H9 (cell line): ENCODE measurements at regions not wholly inside any gene's neighbourhood (a gene's known extent, or its start where the extent isn't known, plus 50 kb on each side); places are given as distances from the start of the nearest gene placed in this dataset.
A peak's percentile ranks its signal among the peaks of the same experiment; 100 is the strongest.

ENCODE experiments used
- DNase-seq: peaks from one replicate; pipeline ENCODE4 v3.0.0-alpha.2; 2017
- H2AFZ ChIP-seq: one replicate; pipeline ENCODE4 v1.6.1; 2013; ENCODE audit warnings: mild to moderate bottlenecking, low read length, control low read depth, moderate library complexity
- H2AK5ac ChIP-seq: 2 replicates; pipeline ENCODE4 v1.6.1; 2013; ENCODE audit warnings: low read length, control low read depth, mixed read lengths; ENCODE audit not compliant: insufficient read length
- H2BK120ac ChIP-seq: one replicate; pipeline ENCODE4 v1.6.1; 2013; ENCODE audit warnings: low read depth, mild to moderate bottlenecking, low read length, control low read depth, inconsistent platforms; ENCODE audit not compliant: poor library complexity, severe bottlenecking
- H2BK12ac ChIP-seq: 2 replicates; pipeline ENCODE4 v1.6.1; 2013; ENCODE audit warnings: low read length, control low read depth, mixed read lengths, low read depth; ENCODE audit not compliant: insufficient read length
- H2BK15ac ChIP-seq: 2 replicates; pipeline ENCODE4 v1.6.1; 2013; ENCODE audit warnings: low read depth, low read length, control low read depth
- H2BK20ac ChIP-seq: one replicate; pipeline ENCODE4 v1.6.1; 2013; ENCODE audit warnings: low read depth, mild to moderate bottlenecking, low read length, control low read depth, inconsistent platforms; ENCODE audit not compliant: poor library complexity, severe bottlenecking
- H2BK5ac ChIP-seq: 2 replicates; pipeline ENCODE4 v1.6.1; 2013; ENCODE audit warnings: low read length, control low read depth, mixed read lengths; ENCODE audit not compliant: insufficient read length
- H3K14ac ChIP-seq: 2 replicates; pipeline ENCODE4 v1.6.1; 2013; ENCODE audit warnings: low read length, control low read depth; ENCODE audit not compliant: insufficient read depth
- H3K18ac ChIP-seq: 2 replicates; pipeline ENCODE4 v1.6.1; 2013; ENCODE audit warnings: low read depth, mild to moderate bottlenecking, mixed read lengths, low read length, control low read depth; ENCODE audit not compliant: insufficient read length
- H3K23ac ChIP-seq: 2 replicates; pipeline ENCODE4 v1.6.1; 2013; ENCODE audit warnings: low read length, control low read depth, mixed read lengths, low read depth; ENCODE audit not compliant: insufficient read length
- H3K23me2 ChIP-seq: 2 replicates; pipeline ENCODE4 v1.6.1; 2013; ENCODE audit warnings: low read depth, mild to moderate bottlenecking, mixed read lengths, low read length, control low read depth; ENCODE audit not compliant: insufficient read length, poor library complexity, severe bottlenecking
- H3K27ac ChIP-seq: 2 replicates; pipeline ENCODE4 v1.5.1; 2013; ENCODE audit warnings: low read length, control low read depth, mixed read lengths, low read depth; ENCODE audit not compliant: insufficient read length
- H3K27me3 ChIP-seq: 2 replicates; pipeline ENCODE4 v1.6.1; 2013; ENCODE audit warnings: low read length, control low read depth, inconsistent platforms; ENCODE audit not compliant: insufficient read depth
- H3K4ac ChIP-seq: 2 replicates; pipeline ENCODE4 v1.6.1; 2013; ENCODE audit warnings: low read depth, mild to moderate bottlenecking, control low read depth, inconsistent platforms, low read length, moderate library complexity
- H3K4me1 ChIP-seq: 2 replicates; pipeline ENCODE4 v1.6.1; 2013; ENCODE audit warnings: low read length, control low read depth, inconsistent platforms; ENCODE audit not compliant: insufficient read depth
- H3K4me2 ChIP-seq: 2 replicates; pipeline ENCODE4 v1.6.1; 2013; ENCODE audit warnings: low read length, control low read depth, mixed read lengths; ENCODE audit not compliant: insufficient read length, insufficient read depth
- H3K56ac ChIP-seq: 2 replicates; pipeline ENCODE4 v1.6.1; 2013; ENCODE audit warnings: low read depth, mild to moderate bottlenecking, mixed read lengths, low read length, control low read depth; ENCODE audit not compliant: insufficient read length
- H3K79me1 ChIP-seq: 2 replicates; pipeline ENCODE4 v1.6.1; 2013; ENCODE audit warnings: low read depth, mild to moderate bottlenecking, moderate library complexity, low read length, control low read depth, inconsistent platforms; ENCODE audit not compliant: insufficient read depth, poor library complexity, severe bottlenecking
- H3K79me2 ChIP-seq: 2 replicates; pipeline ENCODE4 v1.6.1; 2013; ENCODE audit warnings: low read length, control low read depth, inconsistent platforms; ENCODE audit not compliant: insufficient read depth
- H3K9ac ChIP-seq: 2 replicates; pipeline ENCODE4 v1.6.1; 2013; ENCODE audit warnings: low read length, control low read depth, mixed read lengths; ENCODE audit not compliant: insufficient read length; ENCODE audit errors: extremely low read depth
- H3K9me3 ChIP-seq: one replicate; pipeline ENCODE4 v1.6.1; 2013; ENCODE audit warnings: low read depth, low read length, inconsistent platforms; ENCODE audit not compliant: control insufficient read depth
- H3T11ph ChIP-seq: one replicate; pipeline ENCODE4 v1.6.1; 2013; ENCODE audit warnings: mild to moderate bottlenecking, low read length, control low read depth, inconsistent platforms
- H4K20me1 ChIP-seq: one replicate; pipeline ENCODE4 v1.6.1; 2013; ENCODE audit not compliant: control insufficient read depth, insufficient read length, insufficient read depth
- H4K5ac ChIP-seq: 2 replicates; pipeline ENCODE4 v1.6.1; 2013; ENCODE audit warnings: low read depth, mild to moderate bottlenecking, mixed read lengths, low read length, control low read depth; ENCODE audit not compliant: insufficient read length
- H4K8ac ChIP-seq: replicated peaks from 2 replicates; pipeline ENCODE4 v1.6.1; 2013; ENCODE audit warnings: low read length, control low read depth, mixed read lengths, low read depth; ENCODE audit not compliant: insufficient read length
- H4K91ac ChIP-seq: 2 replicates; pipeline ENCODE4 v1.6.1; 2013; ENCODE audit warnings: low read depth, mild to moderate bottlenecking, moderate library complexity, mixed read lengths, low read length, control low read depth; ENCODE audit not compliant: insufficient read length
- H3K27ac Mint-ChIP-seq, 3 experiments: 2 replicates in 2 of 3; 3 replicates in 1 of 3; pipeline ENCODE4 v1.8.0; 2020 to 2021; ENCODE audit warnings: mixed read lengths in 3 of 3, mild to moderate bottlenecking in 1 of 3, moderate library complexity in 1 of 3
- H3K27me3 Mint-ChIP-seq: 2 replicates; pipeline ENCODE4 v1.8.0; 2021; ENCODE audit warnings: low read depth, mild to moderate bottlenecking, moderate library complexity, mixed read lengths
- H3K36me3 Mint-ChIP-seq, 3 experiments: 2 replicates in 2 of 3; 3 replicates in 1 of 3; pipeline ENCODE4 v1.8.0; 2020 to 2021; ENCODE audit warnings: low read depth in 3 of 3, mixed read lengths in 3 of 3; ENCODE audit not compliant: insufficient read depth in 1 of 3
- H3K4me1 Mint-ChIP-seq, 2 experiments: 2 replicates each; pipeline ENCODE4 v1.8.0; 2020; ENCODE audit warnings: mixed read lengths in 2 of 2
- H3K4me3 Mint-ChIP-seq, 2 experiments: 2 replicates in 1 of 2; 3 replicates in 1 of 2; pipeline ENCODE4 v1.8.0; 2020 to 2021; ENCODE audit warnings: mild to moderate bottlenecking in 2 of 2, mixed read lengths in 2 of 2, moderate library complexity in 1 of 2
- H3K9me3 Mint-ChIP-seq, 2 experiments: 2 replicates in 1 of 2; 3 replicates in 1 of 2; pipeline ENCODE4 v1.8.0; 2020; ENCODE audit warnings: mild to moderate bottlenecking in 2 of 2, mixed read lengths in 2 of 2, moderate library complexity in 1 of 2
- WGBS: extraction: QIAGEN DNeasy Blood & Tissue Kit; methylation state at CpG from one replicate; pipeline ENCODE4 v1.1.7; 2013; ENCODE audit warnings: missing lambda C conversion rate, low lambda C conversion rate, mixed read lengths; ENCODE audit not compliant: insufficient read length; ENCODE audit errors: extremely low coverage; 5-methylcytosine and 5-hydroxymethylcytosine counted together
- TF ChIP-seq, protein P1 (sequence below): fragments of 200-600 bp; sonication (generic); conservative IDR thresholded peaks from 3 replicates; pipeline ENCODE4 v1.8.0; 2021; ENCODE audit warnings: antibody characterized with exemption, mild to moderate bottlenecking

DNA sequence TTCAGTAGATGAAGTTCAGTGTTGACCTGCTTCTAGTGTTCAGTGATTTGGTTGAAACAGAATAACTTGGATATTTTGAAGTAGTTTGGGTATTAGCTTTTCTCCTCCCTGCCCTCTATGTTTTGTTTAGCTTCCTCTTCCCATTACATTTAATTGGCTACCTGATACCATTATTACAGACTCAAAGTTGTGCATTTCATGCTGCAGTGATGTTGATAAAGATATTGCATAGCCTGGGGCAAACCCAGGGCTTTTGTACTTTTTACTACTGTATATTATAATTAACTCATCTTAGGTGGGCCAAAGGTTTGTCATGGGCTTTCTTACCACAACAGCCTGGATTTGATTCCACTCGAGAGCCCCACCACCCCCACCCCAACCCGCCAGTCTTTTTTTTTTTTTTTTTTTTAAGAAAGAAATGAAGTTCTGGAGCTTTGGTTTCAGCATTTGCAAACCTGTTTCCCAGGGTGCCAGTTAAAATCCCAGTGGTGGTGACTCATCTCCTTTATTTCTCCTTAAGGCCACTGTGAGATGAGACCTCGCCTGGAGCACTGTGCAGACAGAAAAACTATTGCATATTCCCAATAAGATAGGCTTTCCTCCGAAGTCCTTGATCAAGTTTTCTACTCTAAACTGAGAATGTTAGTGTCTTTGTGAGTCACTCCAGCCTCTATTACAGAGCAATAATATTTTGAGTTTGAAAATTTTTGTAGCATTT, 393.7 kb upstream of the FANCL start:
- Histone ChIP-seq H3K9me3 (no peaks in the 10 kb centered on the region), H4K5ac (no peak overlapping the region), H3K23me2 (no peaks in the 10 kb centered on the region), H3K27ac (no peak overlapping the region), H3K27me3 (no peaks in the 10 kb centered on the region), H2BK20ac (no peak overlapping the region), H2BK120ac (no peak overlapping the region), H2BK12ac (no peak overlapping the region), H2BK5ac (no peak overlapping the region), H2BK15ac (no peak overlapping the region), H4K20me1 (no peaks in the 10 kb centered on the region), H3K18ac (no peak overlapping the region), H3K14ac (no peak overlapping the region), H4K8ac (no peak overlapping the region), H2AFZ (no peak overlapping the region), H3T11ph (no peak overlapping the region), H3K56ac (no peak overlapping the region), H3K4ac (no peak overlapping the region), H3K79me2 (no peaks in the 10 kb centered on the region), H3K79me1 (no peaks in the 10 kb centered on the region), H3K4me2 (no peak overlapping the region), H2AK5ac (no peak overlapping the region), H3K9ac (no peak overlapping the region), H3K23ac (no peak overlapping the region), H4K91ac (no peak overlapping the region), H3K4me1 (peaks cover 3% of the 10 kb centered on the region)
- Mint-ChIP-seq H3K27ac (peak overlapping the region; percentile 12 to 68 (median 23); a peak in 4 of 7 replicates), H3K9me3 (no peaks in the 10 kb centered on the region), H3K36me3 (no peaks in the 10 kb centered on the region), H3K4me3 (no peak overlapping the region; a peak in 1 of 5 replicates), H3K4me1 (peaks cover 36 to 41% of the 10 kb centered on the region in 2 experiments), H3K27me3 (no peaks in the 10 kb centered on the region)
- no peak for DNase-seq
- WGBS, result no CpG with 5 or more reads among the region's 4 CpGs
- TF ChIP-seq, protein P1, sequence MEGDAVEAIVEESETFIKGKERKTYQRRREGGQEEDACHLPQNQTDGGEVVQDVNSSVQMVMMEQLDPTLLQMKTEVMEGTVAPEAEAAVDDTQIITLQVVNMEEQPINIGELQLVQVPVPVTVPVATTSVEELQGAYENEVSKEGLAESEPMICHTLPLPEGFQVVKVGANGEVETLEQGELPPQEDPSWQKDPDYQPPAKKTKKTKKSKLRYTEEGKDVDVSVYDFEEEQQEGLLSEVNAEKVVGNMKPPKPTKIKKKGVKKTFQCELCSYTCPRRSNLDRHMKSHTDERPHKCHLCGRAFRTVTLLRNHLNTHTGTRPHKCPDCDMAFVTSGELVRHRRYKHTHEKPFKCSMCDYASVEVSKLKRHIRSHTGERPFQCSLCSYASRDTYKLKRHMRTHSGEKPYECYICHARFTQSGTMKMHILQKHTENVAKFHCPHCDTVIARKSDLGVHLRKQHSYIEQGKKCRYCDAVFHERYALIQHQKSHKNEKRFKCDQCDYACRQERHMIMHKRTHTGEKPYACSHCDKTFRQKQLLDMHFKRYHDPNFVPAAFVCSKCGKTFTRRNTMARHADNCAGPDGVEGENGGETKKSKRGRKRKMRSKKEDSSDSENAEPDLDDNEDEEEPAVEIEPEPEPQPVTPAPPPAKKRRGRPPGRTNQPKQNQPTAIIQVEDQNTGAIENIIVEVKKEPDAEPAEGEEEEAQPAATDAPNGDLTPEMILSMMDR, result no peak
